Heart left ventricle (tissue), 16 donors: ENCODE measurements at regions not wholly inside any gene's neighbourhood (a gene's known extent, or its start where the extent isn't known, plus 50 kb on each side); places are given as distances from the start of the nearest gene placed in this dataset.

Experiments used
- ATAC-seq, 4 donors: fragments of 200-7000 bp; cut with Tn5 transposase; one replicate each; pipeline ENCODE4 v1.9.1; 2020 to 2022; ENCODE audit warnings: moderate library complexity in 4 of 4, mild to moderate bottlenecking in 3 of 4, moderate number of reproducible peaks in 1 of 4
- DNase-seq, 5 donors: peaks; one replicate each; pipeline ENCODE4 v3.0.0-alpha.2; 2020
- H3K27ac ChIP-seq, 12 donors: fragments of 200-600 bp; sonication (generic) in 4 of 12; one replicate each; pipeline versions ENCODE4 v1.5.0 to v1.8.0; 2016 to 2022; ENCODE audit warnings: mild to moderate bottlenecking in 2 of 12
- H3K27me3 ChIP-seq, 9 donors: fragments of 200-600 bp; sonication (generic) in 2 of 9; one replicate each; pipeline versions ENCODE4 v1.5.1 to v1.8.0; 2016 to 2022; ENCODE audit warnings: mild to moderate bottlenecking in 3 of 9
- H3K36me3 ChIP-seq, 9 donors: fragments of 200-600 bp; sonication (generic) in 2 of 9; one replicate each; pipeline versions ENCODE4 v1.5.0 to v1.8.0; 2018 to 2022; ENCODE audit warnings: mild to moderate bottlenecking in 2 of 9
- H3K4me1 ChIP-seq, 12 donors: fragments of 200-600 bp; sonication (generic) in 4 of 12; one replicate each; pipeline versions ENCODE4 v1.5.0 to v1.8.0; 2016 to 2022; ENCODE audit warnings: mild to moderate bottlenecking in 3 of 12
- H3K4me3 ChIP-seq, 12 donors: fragments of 200-600 bp; sonication (generic) in 4 of 12; one replicate each; pipeline versions ENCODE4 v1.5.0 to v1.8.0; 2017 to 2022; ENCODE audit warnings: mild to moderate bottlenecking in 9 of 12, moderate library complexity in 4 of 12
- H3K9me3 ChIP-seq, 12 donors: fragments of 200-600 bp; sonication (generic) in 4 of 12; one replicate each; pipeline versions ENCODE4 v1.5.0 to v1.8.0; 2016 to 2022; ENCODE audit warnings: mild to moderate bottlenecking in 1 of 12
- CTCF ChIP-seq, 12 donors: fragments of 200-600 bp; sonication (generic) in 4 of 12; IDR thresholded peaks; one replicate each; pipeline versions ENCODE4 v1.5.0 to v1.8.0; 2018 to 2022; ENCODE audit warnings: antibody characterized with exemption in 12 of 12, mild to moderate bottlenecking in 5 of 12
- POLR2A ChIP-seq, 2 donors: fragments of 450-650 bp; IDR thresholded peaks; one replicate each; pipeline ENCODE4 v1.6.1; 2017; ENCODE audit warnings: antibody characterized with exemption in 2 of 2, mild to moderate bottlenecking in 2 of 2, moderate library complexity in 2 of 2
- WGBS, 4 donors: extraction: QIAGEN DNeasy Blood & Tissue Kit in 2 of 4; methylation state at CpG; one replicate each; pipeline versions ENCODE4 v1.1.5 to v1.1.7; 2013 to 2018; 5-methylcytosine and 5-hydroxymethylcytosine counted together
- intact Hi-C, 10 donors: fragments of 100-400 bp; cut with DNase I; formaldehyde crosslinking; loops; one replicate each; pipeline versions ENCODE4 v1.11.1 to v1.14.2; 2022
- donor health status: ischemic (EF 13 %, LVEDD 7.1; RV severe dilation, severe dysfunction).
- donor health status: healthy with polysubstance abuse.
- donor health status: DM: no; HTN: yes; CAD: no.
- donor health status: DM: no; HTN: no; CAD: no.
- donor health status: ischemic (EF 25% LVEDD 6.9; RV normal size, moderate dysfunction).
- donor health status: ischemic (EF 25% LVEDD 5.7; RV mildly dilated, moderate dysfunction).
- donor health status: healthy.
- donor health status: DM: yes; HTN: yes; CAD: no.
- donor health status: ischemic (EF 35%, LVEDD 5.7; RV mildly dilated, moderate dysfunction).
- donor health status: nonischemic (EF 11% LVEDD 7.7; RV severe dilation, severe dysfunction).
- donor health status: DM: yes; HTN: yes; CAD: no.
- donor health status: PGD.
- donor health status: ischemic (EF 29% LVEDD 5.4; RV normal size, mild dysfunction).
- donor health status: nonischemic (EF 23%, LVEDD 6.1; RV moderate dilation, normal function).

GRCh38 chr6:164692772-164693510, 616.5 kb downstream of the C6orf118 start:
- peaks cover 0 to 6% (median 0%) of the 10 kb centered on the region in 12 donors for H3K9me3 ChIP-seq
- no peak for ATAC-seq
- H3K4me1 ChIP-seq, result peaks cover 0 to 9% (median 0%) of the 10 kb centered on the region in 12 donors
- H3K27ac ChIP-seq, result no peak overlapping the region
- DNase-seq, result no peak
- WGBS, 4 donors, result 79 to 87% (median 83%) methylated on average over 4 of the region's 4 CpGs
- no peaks in the 10 kb centered on the region for H3K36me3 ChIP-seq
- TF ChIP-seq POLR2A (IDR thresholded peaks at IDR 0.05), result no peak
- no peak for TF ChIP-seq CTCF (IDR thresholded peaks at IDR 0.05)
- H3K4me3 ChIP-seq, result no peak overlapping the region
- intact Hi-C loops, result no loop called here
- no peaks in the 10 kb centered on the region for H3K27me3 ChIP-seq

- no peak for TF ChIP-seq CTCF (IDR thresholded peaks at IDR 0.05)
- no peak for TF ChIP-seq POLR2A (IDR thresholded peaks at IDR 0.05)
- H3K36me3 ChIP-seq, result no peaks in the 10 kb centered on the region
- 84 to 90% (median 87%) methylated on average over 6 of the region's 6 CpGs for WGBS, 4 donors
- no peaks in the 10 kb centered on the region for H3K27me3 ChIP-seq
- ATAC-seq (no peak), DNase-seq (no peak)
- no peak overlapping the region for H3K4me3 ChIP-seq
- peaks cover 0 to 2% (median 0%) of the 10 kb centered on the region in 12 donors for H3K9me3 ChIP-seq
- peaks cover 0 to 7% (median 0%) of the 10 kb centered on the region in 12 donors for H3K4me1 ChIP-seq
- intact Hi-C loops, result no loop called here
- H3K27ac ChIP-seq, result no peak overlapping the region
These were observed 618.5 kb downstream of the C6orf118 start for GRCh38 chr6:164690702-164691500.

GRCh38 chr6:164690241-164690640, 619.2 kb downstream of the C6orf118 start:
- Histone ChIP-seq H3K27me3 (no peaks in the 10 kb centered on the region), H3K36me3 (no peaks in the 10 kb centered on the region), H3K9me3 (no peaks in the 10 kb centered on the region), H3K4me3 (no peak overlapping the region), H3K27ac (no peak overlapping the region), H3K4me1 (peaks cover 0 to 4% (median 0%) of the 10 kb centered on the region in 12 donors)
- intact Hi-C loops, result no loop called here
- TF ChIP-seq CTCF (IDR thresholded peaks at IDR 0.05), result no peak
- TF ChIP-seq POLR2A (IDR thresholded peaks at IDR 0.05), result no peak
- WGBS, 4 donors, result 91 to 94% (median 91%) methylated on average over 5 of the region's 5 CpGs
- no peak for ATAC-seq
- DNase-seq, result no peak

GRCh38 chr6:164665328-164665727, 644.1 kb downstream of the C6orf118 start:
- no peak for DNase-seq
- no peak overlapping the region for H3K27ac ChIP-seq
- no peaks in the 10 kb centered on the region for H3K27me3 ChIP-seq
- H3K36me3 ChIP-seq, result no peaks in the 10 kb centered on the region
- H3K4me1 ChIP-seq, result no peaks in the 10 kb centered on the region
- intact Hi-C loops, result no loop called here
- no peak for ATAC-seq
- no peak for TF ChIP-seq POLR2A (IDR thresholded peaks at IDR 0.05)
- TF ChIP-seq CTCF (IDR thresholded peaks at IDR 0.05), result no peak
- peaks cover 0 to 3% (median 0%) of the 10 kb centered on the region in 12 donors for H3K9me3 ChIP-seq
- no peak overlapping the region for H3K4me3 ChIP-seq
- 72 to 80% (median 78%) methylated on average over 6 of the region's 6 CpGs for WGBS, 4 donors
